LNCAP (cell line): ENCODE measurements at regions not wholly inside any gene's neighbourhood (a gene's known extent, or its start where the extent isn't known, plus 50 kb on each side); places are given as distances from the start of the nearest gene placed in this dataset.

Experiments used
- TF ChIP-seq, protein P1 (sequence below): fragments of 450-650 bp; IDR thresholded peaks from 2 replicates; pipeline ENCODE4 v1.5.1; 2017; ENCODE audit warnings: mild to moderate bottlenecking

DNA sequence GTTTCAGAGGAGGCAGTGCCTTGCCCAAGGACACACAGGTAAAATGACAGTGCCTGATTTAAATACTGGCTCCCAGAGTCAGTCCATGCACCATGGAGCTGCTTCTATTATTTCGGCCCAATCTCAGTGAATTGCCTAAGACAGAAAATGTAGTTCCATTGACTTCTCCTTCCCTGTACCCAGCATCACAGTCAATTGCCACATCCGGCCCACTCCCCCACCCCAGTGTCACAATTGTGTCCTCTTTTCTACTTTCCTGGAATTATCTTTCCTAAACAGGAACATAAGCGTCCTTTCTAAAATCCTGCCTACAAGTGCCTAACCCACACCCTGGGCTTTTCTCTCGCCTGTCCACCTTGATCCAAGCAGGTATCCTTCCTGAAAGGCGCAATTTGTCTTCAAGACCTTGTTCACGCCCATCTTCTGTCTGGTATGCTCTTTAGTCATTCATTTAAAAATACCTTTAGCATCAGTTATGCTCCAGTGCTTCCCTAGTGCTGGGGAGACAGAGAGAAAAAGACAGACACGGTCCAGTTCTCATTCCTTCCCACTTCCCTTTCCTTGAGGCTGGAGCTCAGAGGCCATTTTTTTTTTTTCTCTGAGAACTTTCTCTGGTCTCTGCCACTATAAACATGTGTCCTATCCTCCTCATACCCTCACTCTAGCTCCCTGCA lies 411.4 kb downstream of the LIG4 start:
- TF ChIP-seq, protein P1, sequence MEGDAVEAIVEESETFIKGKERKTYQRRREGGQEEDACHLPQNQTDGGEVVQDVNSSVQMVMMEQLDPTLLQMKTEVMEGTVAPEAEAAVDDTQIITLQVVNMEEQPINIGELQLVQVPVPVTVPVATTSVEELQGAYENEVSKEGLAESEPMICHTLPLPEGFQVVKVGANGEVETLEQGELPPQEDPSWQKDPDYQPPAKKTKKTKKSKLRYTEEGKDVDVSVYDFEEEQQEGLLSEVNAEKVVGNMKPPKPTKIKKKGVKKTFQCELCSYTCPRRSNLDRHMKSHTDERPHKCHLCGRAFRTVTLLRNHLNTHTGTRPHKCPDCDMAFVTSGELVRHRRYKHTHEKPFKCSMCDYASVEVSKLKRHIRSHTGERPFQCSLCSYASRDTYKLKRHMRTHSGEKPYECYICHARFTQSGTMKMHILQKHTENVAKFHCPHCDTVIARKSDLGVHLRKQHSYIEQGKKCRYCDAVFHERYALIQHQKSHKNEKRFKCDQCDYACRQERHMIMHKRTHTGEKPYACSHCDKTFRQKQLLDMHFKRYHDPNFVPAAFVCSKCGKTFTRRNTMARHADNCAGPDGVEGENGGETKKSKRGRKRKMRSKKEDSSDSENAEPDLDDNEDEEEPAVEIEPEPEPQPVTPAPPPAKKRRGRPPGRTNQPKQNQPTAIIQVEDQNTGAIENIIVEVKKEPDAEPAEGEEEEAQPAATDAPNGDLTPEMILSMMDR: no peak

DNA sequence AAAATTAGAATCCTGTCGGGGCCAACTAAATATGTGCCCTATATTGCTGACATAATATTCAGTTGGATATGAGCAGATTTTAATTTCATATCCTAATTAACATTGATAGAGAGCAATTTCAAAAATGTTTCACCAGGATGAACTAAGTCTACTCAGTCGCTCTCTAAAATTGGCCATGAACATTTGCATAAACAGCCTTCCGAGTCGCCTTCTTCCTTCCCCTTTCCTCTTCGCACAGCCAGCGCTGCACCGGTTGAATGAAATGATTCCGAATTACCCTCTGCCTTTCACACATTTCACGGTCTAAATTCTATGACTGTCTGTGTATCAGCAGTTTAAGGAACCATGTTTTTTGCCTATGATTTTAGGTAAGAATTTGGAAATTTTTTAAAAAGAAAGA lies 413.7 kb downstream of the LIG4 start:
- TF ChIP-seq, protein P1: no peak

DNA sequence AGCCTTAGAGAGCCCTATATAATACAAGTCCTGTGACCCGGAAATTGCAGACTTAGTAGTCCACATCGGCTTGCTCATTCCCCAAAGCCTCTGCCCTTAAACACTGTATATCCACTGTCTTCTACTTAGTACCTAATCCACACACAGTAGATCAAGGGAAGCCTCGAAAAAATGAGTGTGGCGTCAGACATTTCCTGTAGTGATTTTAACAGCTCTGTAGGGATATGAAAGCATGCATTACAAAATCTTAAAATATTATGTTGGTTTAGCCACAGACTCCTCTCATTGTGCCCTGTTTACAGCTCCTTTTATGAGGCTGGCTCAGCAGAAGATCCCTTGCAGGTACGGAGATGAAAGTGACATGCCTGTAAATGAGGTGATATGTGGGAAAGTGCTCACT lies 416.3 kb downstream of the LIG4 start:
- TF ChIP-seq, protein P1: no peak

DNA sequence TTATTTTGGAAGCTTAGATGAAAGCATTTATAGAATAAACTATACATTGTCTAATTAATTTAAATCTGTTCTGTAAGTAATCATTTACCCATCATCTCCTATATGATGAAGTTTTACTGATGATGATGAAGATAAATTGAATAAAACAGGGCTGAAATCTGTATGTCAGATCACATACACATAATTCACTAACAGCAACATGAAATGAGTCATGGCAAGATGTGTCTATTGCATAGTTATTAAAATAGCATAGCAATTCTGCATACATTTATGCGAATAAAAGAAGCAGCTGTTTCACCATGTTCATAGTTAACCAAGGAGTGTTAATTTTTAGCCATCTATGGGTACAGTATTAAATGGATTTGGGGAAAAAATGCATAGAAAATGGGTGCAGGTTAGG lies 424.9 kb downstream of the LIG4 start:
- TF ChIP-seq, protein P1: no peak

DNA sequence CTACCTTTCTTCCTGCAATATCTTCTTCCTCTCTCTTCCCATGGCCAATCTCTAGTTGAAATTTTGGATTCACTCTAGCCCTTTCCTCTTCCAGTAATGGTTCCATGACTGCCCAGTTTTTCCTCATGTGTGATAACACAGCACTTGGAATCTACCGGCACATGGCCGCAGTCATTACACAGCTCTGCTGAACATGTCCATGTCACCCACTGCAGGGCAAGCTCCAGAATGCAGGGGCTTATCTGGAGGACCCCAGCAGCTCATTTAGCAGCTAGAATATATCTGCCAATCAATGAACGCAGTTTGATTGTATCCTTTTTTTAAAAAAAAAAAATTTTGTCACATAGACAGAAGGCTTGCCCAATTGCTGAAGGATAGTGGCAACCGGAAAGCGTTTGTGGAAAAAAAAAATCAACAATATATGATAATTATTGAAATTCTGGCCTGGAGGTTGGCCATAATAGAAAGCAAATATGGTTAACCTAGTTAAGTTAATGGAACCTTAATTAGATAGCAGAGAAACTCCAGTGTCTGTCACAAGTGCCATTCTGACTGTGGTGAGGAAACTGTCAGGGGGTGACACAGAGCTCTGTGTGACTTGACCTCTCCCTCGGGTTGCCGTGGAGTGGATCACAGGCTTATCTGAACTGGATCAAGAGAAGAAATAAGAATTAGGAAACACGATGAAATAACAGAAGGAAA lies 426.7 kb downstream of the LIG4 start:
- TF ChIP-seq, protein P1: no peak

DNA sequence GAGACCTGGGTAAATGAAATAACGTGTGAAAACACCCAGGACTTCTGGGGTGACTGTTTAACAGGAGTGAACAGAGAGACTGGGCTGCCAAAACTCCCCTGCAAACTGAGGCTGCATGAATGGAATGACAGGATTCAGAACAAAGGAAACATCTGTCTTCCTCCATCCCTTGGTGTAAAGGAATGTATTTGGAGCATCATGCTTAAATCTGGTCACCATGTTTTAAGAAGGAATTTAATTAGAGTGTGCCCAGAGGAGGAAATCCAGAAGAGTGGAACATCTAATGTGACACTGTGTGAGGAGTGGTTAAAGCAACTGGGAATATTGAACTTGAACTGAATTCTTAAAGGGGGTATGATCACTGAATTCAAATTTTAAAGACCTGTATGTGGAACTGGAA lies 437.2 kb downstream of the LIG4 start:
- TF ChIP-seq, protein P1: no peak

DNA sequence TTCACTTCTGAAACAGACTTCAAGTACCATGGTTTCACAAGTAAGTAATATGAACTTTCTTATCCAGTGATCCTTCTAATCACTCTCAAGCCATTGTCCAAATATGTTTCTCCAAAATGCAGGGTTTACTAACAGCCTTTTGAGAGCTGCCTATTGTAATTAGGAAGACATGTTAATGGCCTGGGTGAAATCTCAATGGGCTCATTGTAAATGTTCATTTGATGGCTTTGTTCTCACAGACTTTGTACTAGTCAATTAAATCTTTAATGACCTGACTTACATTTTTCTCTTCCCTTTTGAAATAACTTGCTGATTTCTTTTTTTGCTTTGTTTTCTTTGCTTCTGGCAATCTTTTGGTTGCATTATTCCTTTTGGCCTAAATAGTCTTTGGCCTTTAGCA lies 444.8 kb downstream of the LIG4 start:
- TF ChIP-seq, protein P1: no peak
